ENCODE measurements at regions not wholly inside any gene's neighbourhood (a gene's known extent, or its start where the extent isn't known, plus 50 kb on each side); places are given as distances from the start of the nearest gene placed in this dataset.
"Not testable (repeated sequence)": the region's sequence is repeated elsewhere in the genome, so short reads cannot be mapped to it uniquely, and the experiment has no call there.

DNA sequence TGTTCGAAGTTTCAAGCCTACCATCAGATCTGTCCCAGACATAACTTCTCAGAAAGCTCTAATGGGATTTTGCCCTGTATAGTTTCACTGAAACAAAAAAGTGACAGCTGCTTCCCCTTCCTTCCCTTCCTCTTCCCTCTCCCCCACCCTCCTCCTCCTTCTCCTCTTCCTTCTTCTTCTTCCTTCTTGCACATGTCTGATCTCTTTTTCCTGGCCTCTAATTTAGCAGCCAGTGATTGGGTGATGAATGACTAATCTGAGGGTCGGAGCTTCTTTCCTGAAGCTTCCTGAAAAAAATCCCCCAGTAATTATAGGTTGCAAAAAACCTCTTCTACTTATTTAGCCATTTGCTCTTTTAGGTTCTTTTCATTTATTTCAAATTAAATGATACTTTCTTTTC lies 168.7 kb downstream of the POTEB3 start:
- no peak for DNase-seq
- Histone ChIP-seq H3K4me1 (no peaks in the 10 kb centered on the region), H3K36me3 (no peaks in the 10 kb centered on the region), H3K27me3 (no peaks in the 10 kb centered on the region), H3K9me3 (no peaks in the 10 kb centered on the region), H3K4me3 (ENCODE audit: low read depth, low read length) (no peak overlapping the region)
- TF ChIP-seq CTCF (IDR thresholded peaks at IDR 0.05; ENCODE audit: low read depth, low read length): no peak

GRCh38 chr15:21270474-21270873 lies 169.8 kb downstream of the POTEB3 start:
- no peak overlapping the region for H3K4me3 ChIP-seq (ENCODE audit: low read depth, low read length)
- no peaks in the 10 kb centered on the region for H3K9me3 ChIP-seq
- no peak for DNase-seq
- H3K36me3 ChIP-seq: no peaks in the 10 kb centered on the region
- no peaks in the 10 kb centered on the region for H3K4me1 ChIP-seq
- H3K27me3 ChIP-seq: no peaks in the 10 kb centered on the region
- no peak for TF ChIP-seq CTCF (IDR thresholded peaks at IDR 0.05; ENCODE audit: low read depth, low read length)

DNA sequence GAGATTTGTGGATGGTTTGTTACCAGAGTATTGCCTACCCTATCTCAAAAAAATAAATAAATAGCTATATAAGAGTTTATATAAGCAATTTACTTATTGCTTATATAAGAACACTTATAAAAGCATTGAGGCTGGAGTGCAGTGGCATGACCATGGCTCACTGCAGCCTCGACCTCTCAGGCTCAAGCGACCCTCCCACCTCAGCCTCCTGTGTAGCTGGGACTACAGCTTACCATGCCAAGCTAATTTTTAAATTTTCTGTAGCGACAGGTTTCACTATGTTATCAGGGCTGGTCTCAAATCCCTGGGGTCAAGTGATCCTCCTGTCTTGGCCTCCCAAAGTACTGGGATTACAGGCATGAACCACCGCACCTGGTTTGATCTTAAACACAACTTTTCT lies 170.6 kb downstream of the POTEB3 start:
- not testable (repeated sequence) for DNase-seq, H3K9me3 ChIP-seq, H3K36me3 ChIP-seq

GRCh38 chr15:21269121-21269520 lies 171.2 kb downstream of the POTEB3 start:
- DNase-seq: no peak
- Histone ChIP-seq H3K4me1 (no peaks in the 10 kb centered on the region), H3K4me3 (ENCODE audit: low read depth, low read length) (no peak overlapping the region), H3K36me3 (no peaks in the 10 kb centered on the region), H3K27me3 (no peaks in the 10 kb centered on the region), H3K9me3 (no peaks in the 10 kb centered on the region)
- TF ChIP-seq CTCF (IDR thresholded peaks at IDR 0.05; ENCODE audit: low read depth, low read length): no peak

More for the DNA sequence above, 170.6 kb downstream of the POTEB3 start:
- not testable (repeated sequence) for H3K4me3 ChIP-seq (ENCODE audit: low read depth, low read length); H3K4me1 ChIP-seq; H3K27me3 ChIP-seq

GRCh38 chr15:21268436-21268940 lies 171.8 kb downstream of the POTEB3 start:
- no peaks in the 10 kb centered on the region for H3K27me3 ChIP-seq
- no peak for DNase-seq
- no peak overlapping the region for H3K4me3 ChIP-seq (ENCODE audit: low read depth, low read length)
- no peak for TF ChIP-seq CTCF (IDR thresholded peaks at IDR 0.05; ENCODE audit: low read depth, low read length)
- H3K9me3 ChIP-seq: no peaks in the 10 kb centered on the region
- no peaks in the 10 kb centered on the region for H3K4me1 ChIP-seq
- H3K36me3 ChIP-seq: no peaks in the 10 kb centered on the region

- Histone ChIP-seq H3K27me3 (no peaks in the 10 kb centered on the region), H3K4me1 (no peaks in the 10 kb centered on the region), H3K4me3 (ENCODE audit: low read depth, low read length) (no peak overlapping the region), H3K36me3 (no peaks in the 10 kb centered on the region), H3K9me3 (no peaks in the 10 kb centered on the region)
- no peak for TF ChIP-seq CTCF (IDR thresholded peaks at IDR 0.05; ENCODE audit: low read depth, low read length)
- no peak for DNase-seq
Measured at GRCh38 chr15:21267671-21268395, 172.5 kb downstream of the POTEB3 start.
